IPS-15b (cell line): ENCODE measurements at regions not wholly inside any gene's neighbourhood (a gene's known extent, or its start where the extent isn't known, plus 50 kb on each side); places are given as distances from the start of the nearest gene placed in this dataset.

Experiments
- H3K27me3 ChIP-seq: one replicate; pipeline ENCODE4 v1.6.1; 2013; ENCODE audit warnings: low read length; ENCODE audit not compliant: control insufficient read depth, insufficient read depth
- H3K36me3 ChIP-seq: one replicate; pipeline ENCODE4 v1.6.1; 2013; ENCODE audit warnings: low read length; ENCODE audit not compliant: control insufficient read depth, insufficient read depth
- H3K4me1 ChIP-seq: one replicate; pipeline ENCODE4 v1.6.1; 2013; ENCODE audit warnings: mild to moderate bottlenecking, low read length; ENCODE audit not compliant: control insufficient read depth, insufficient read depth
- H3K4me3 ChIP-seq: one replicate; pipeline ENCODE4 v1.5.1; 2013; ENCODE audit warnings: low read depth, low read length
- H3K9ac ChIP-seq: one replicate; pipeline ENCODE4 v1.6.1; 2013; ENCODE audit warnings: low read depth, mild to moderate bottlenecking, low read length
- H3K9me3 ChIP-seq: one replicate; pipeline ENCODE4 v1.6.1; 2013; ENCODE audit warnings: mild to moderate bottlenecking, low read length; ENCODE audit not compliant: control insufficient read depth, insufficient read depth

- Histone ChIP-seq H3K9ac (no peak overlapping the region), H3K9me3 (no peaks in the 10 kb centered on the region), H3K36me3 (no peaks in the 10 kb centered on the region), H3K4me1 (peaks cover 8% of the 10 kb centered on the region), H3K4me3 (no peak overlapping the region), H3K27me3 (no peaks in the 10 kb centered on the region)
These were observed 360.8 kb downstream of the SOX9 start for GRCh38 chr17:72481572-72481971.

- Histone ChIP-seq H3K27me3 (no peaks in the 10 kb centered on the region), H3K4me1 (peaks cover 3% of the 10 kb centered on the region), H3K36me3 (no peaks in the 10 kb centered on the region), H3K4me3 (no peak overlapping the region), H3K9me3 (no peaks in the 10 kb centered on the region), H3K9ac (no peak overlapping the region)
These were observed 364.8 kb downstream of the SOX9 start for GRCh38 chr17:72485596-72485995.

- Histone ChIP-seq H3K36me3 (no peaks in the 10 kb centered on the region), H3K4me1 (peaks cover 3% of the 10 kb centered on the region), H3K9me3 (no peaks in the 10 kb centered on the region), H3K27me3 (no peaks in the 10 kb centered on the region), H3K4me3 (no peak overlapping the region), H3K9ac (no peak overlapping the region)
These were observed 366.0 kb downstream of the SOX9 start for GRCh38 chr17:72486806-72487205.

GRCh38 chr17:72487731-72488494 is 367.1 kb downstream of the SOX9 start:
- Histone ChIP-seq H3K4me3 (no peak overlapping the region), H3K4me1 (peaks cover 3% of the 10 kb centered on the region), H3K36me3 (no peaks in the 10 kb centered on the region), H3K27me3 (no peaks in the 10 kb centered on the region), H3K9ac (no peak overlapping the region), H3K9me3 (no peaks in the 10 kb centered on the region)

- Histone ChIP-seq H3K4me1 (peaks cover 3% of the 10 kb centered on the region), H3K27me3 (no peaks in the 10 kb centered on the region), H3K4me3 (no peak overlapping the region), H3K9me3 (no peaks in the 10 kb centered on the region), H3K9ac (no peak overlapping the region), H3K36me3 (no peaks in the 10 kb centered on the region)
These were observed 367.9 kb downstream of the SOX9 start for GRCh38 chr17:72488555-72489271.

GRCh38 chr17:72489272-72489641 is 368.4 kb downstream of the SOX9 start:
- Histone ChIP-seq H3K36me3 (no peaks in the 10 kb centered on the region), H3K4me3 (no peak overlapping the region), H3K4me1 (peaks cover 3% of the 10 kb centered on the region), H3K9ac (no peak overlapping the region), H3K27me3 (no peaks in the 10 kb centered on the region), H3K9me3 (no peaks in the 10 kb centered on the region)

- Histone ChIP-seq H3K36me3 (no peaks in the 10 kb centered on the region), H3K4me1 (peaks cover 3% of the 10 kb centered on the region), H3K9ac (no peak overlapping the region), H3K4me3 (no peak overlapping the region), H3K9me3 (no peaks in the 10 kb centered on the region), H3K27me3 (no peaks in the 10 kb centered on the region)
These were observed 370.3 kb downstream of the SOX9 start for GRCh38 chr17:72491102-72491501.

- H3K4me3 ChIP-seq, result no peak overlapping the region
- H3K4me1 ChIP-seq, result peaks cover 3% of the 10 kb centered on the region
- H3K27me3 ChIP-seq, result no peaks in the 10 kb centered on the region
These were observed 371.7 kb downstream of the SOX9 start for GRCh38 chr17:72492494-72492893.

GRCh38 chr17:72492941-72493340 is 372.1 kb downstream of the SOX9 start:
- Histone ChIP-seq H3K9ac (no peak overlapping the region), H3K27me3 (no peaks in the 10 kb centered on the region), H3K36me3 (no peaks in the 10 kb centered on the region), H3K4me1 (no peaks in the 10 kb centered on the region), H3K4me3 (no peak overlapping the region), H3K9me3 (no peaks in the 10 kb centered on the region)

More at GRCh38 chr17:72492494-72492893, 371.7 kb downstream of the SOX9 start:
- Histone ChIP-seq H3K36me3 (no peaks in the 10 kb centered on the region), H3K9me3 (no peaks in the 10 kb centered on the region), H3K9ac (no peak overlapping the region)

GRCh38 chr17:72494566-72494965 is 373.7 kb downstream of the SOX9 start:
- no peaks in the 10 kb centered on the region for H3K36me3 ChIP-seq

GRCh38 chr17:72496461-72496860 is 375.6 kb downstream of the SOX9 start:
- H3K4me1 ChIP-seq, result peaks cover 4% of the 10 kb centered on the region
- H3K36me3 ChIP-seq, result no peaks in the 10 kb centered on the region
- H3K4me3 ChIP-seq, result no peak overlapping the region
- H3K27me3 ChIP-seq, result no peaks in the 10 kb centered on the region
- no peaks in the 10 kb centered on the region for H3K9me3 ChIP-seq
- H3K9ac ChIP-seq, result no peak overlapping the region

More at GRCh38 chr17:72494566-72494965, 373.7 kb downstream of the SOX9 start:
- H3K9me3 ChIP-seq, result no peaks in the 10 kb centered on the region
- no peaks in the 10 kb centered on the region for H3K27me3 ChIP-seq
- H3K4me3 ChIP-seq, result no peak overlapping the region
- H3K9ac ChIP-seq, result no peak overlapping the region
- no peaks in the 10 kb centered on the region for H3K4me1 ChIP-seq

- no peaks in the 10 kb centered on the region for H3K36me3 ChIP-seq
- H3K27me3 ChIP-seq, result no peaks in the 10 kb centered on the region
- H3K9me3 ChIP-seq, result no peaks in the 10 kb centered on the region
- no peak overlapping the region for H3K4me3 ChIP-seq
- H3K4me1 ChIP-seq, result peaks cover 11% of the 10 kb centered on the region
- H3K9ac ChIP-seq, result no peak overlapping the region
These were observed 377.1 kb downstream of the SOX9 start for GRCh38 chr17:72497915-72498314.
